ENCODE measurements at regions not wholly inside any gene's neighbourhood (a gene's known extent, or its start where the extent isn't known, plus 50 kb on each side); places are given as distances from the start of the nearest gene placed in this dataset.
"Not testable (repeated sequence)": the region's sequence is repeated elsewhere in the genome, so short reads cannot be mapped to it uniquely, and the experiment has no call there.

GRCh38 chr5:174558190-174558589 is 166.2 kb upstream of the MSX2 start:
- no peak for DNase-seq (ENCODE audit: low spot score)

DNA sequence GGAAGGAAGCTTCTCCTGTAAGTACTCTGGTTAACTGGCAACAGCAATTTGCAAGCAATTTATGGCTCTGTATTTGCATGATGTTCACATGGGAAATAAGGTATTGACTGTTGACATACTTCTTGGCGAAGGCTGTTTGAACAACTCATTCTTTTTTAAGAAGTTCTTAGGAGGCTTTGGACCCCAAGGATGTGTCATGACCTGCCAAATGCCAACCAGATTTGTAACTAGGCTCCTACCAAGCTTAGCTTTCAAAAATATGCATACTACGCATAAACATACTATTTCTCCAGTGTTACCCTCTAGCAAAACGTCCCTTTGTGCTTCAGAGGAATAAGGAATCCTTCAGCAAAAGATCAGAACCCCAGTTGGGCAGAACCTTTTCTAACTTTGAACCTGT is 165.2 kb upstream of the MSX2 start:
- DNase-seq (ENCODE audit: low spot score): no peak

DNA sequence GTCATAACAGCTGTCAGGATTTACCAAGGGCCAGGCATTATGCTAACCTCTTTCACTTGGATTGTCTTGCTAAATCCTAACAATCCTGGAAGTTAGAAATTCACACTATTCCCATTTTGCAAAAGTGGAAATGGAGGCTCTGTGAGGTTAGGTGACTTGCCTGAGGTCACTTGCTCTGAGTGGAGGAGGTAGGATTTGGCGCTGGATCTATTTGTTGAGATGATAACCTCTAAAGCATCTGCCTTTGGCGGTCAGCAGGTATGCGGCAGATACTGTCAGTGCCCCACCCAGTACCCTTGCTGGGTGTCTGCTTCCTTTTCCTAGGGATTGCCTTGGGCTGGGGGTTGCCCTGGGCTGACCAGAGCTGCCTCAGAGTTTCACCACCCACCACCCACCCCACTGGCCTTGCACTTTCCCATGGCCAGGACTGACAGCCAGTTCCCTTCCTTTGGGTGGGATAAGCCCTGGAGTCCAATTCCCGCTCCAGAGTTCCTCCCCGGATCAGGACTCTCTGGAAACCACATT is 164.8 kb upstream of the MSX2 start:
- no peak for DNase-seq (ENCODE audit: low spot score)

- no peak for DNase-seq (ENCODE audit: low spot score)
Measured at GRCh38 chr5:174560861-174561260, 163.5 kb upstream of the MSX2 start.

DNA sequence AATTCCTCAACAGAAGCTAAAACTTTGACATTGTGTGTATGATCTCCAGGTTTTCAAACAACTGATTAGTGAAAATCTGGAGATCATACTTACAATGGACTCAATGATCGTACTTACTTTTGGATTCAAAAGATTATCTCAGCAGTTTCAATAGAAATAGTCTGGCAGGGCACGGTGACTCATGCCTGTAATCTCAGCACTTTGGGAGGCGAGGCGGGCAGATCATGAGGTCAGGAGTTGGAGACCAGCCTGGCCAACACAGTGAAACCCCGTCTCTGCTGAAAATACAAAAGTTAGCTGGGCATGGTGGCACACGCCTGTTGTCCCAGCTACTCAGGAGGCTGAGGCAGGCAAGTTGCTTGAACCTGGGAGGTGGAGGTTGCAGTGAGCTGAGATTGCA is 161.3 kb upstream of the MSX2 start:
- DNase-seq (ENCODE audit: low spot score): not testable (repeated sequence)

DNA sequence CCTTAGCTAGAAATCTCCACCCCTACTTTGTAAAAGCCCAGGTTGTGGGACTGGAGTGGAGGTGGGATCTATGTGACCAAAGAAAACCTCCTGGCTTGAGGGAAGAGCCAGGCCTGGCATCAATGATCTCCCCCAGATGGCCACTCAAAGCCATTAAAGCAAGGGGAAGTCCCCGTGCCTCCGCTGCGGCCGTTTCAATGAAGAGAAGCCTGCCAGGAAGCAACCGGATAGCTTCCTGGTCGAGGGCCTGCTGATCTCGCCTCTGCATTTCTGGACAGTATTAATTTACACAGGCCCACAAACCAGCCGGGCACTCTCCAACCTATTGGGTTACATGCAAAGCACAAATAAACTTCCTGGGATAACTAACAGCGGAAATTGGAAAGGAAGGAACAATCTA is 160.5 kb upstream of the MSX2 start:
- DNase-seq (ENCODE audit: low spot score): no peak

GRCh38 chr5:174567506-174568141 is 156.8 kb upstream of the MSX2 start:
- DNase-seq (ENCODE audit: low spot score): no peak

- no peak for DNase-seq (ENCODE audit: low spot score)
Measured at GRCh38 chr5:174570662-174571061, 153.7 kb upstream of the MSX2 start.

- DNase-seq (ENCODE audit: low spot score): no peak
Measured at GRCh38 chr5:174571662-174572397, 152.6 kb upstream of the MSX2 start.

GRCh38 chr5:174572591-174572990 is 151.8 kb upstream of the MSX2 start:
- DNase-seq (ENCODE audit: low spot score): no peak

- DNase-seq (ENCODE audit: low spot score): no peak
Measured at GRCh38 chr5:174573221-174573994, 151.0 kb upstream of the MSX2 start.

DNA sequence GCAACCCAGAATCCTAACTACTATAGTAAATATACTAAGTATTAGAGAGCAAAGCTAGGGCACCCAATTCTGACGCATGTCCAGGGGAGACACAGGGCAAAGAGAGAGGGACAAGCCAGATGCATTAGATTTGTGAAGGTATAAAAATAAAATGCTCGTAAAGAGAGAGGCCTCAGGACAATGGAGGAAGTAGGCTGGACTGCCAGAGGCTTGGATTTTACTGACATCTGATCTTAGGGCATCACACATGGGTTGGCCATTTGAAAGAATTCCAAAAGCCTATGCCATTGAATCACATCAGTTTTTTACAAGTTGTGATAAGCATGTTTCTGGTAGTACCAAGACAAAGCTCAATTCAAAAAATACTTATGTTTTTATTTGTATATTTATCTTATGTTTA is 149.3 kb upstream of the MSX2 start:
- no peak for DNase-seq (ENCODE audit: low spot score)

- DNase-seq (ENCODE audit: low spot score): no peak
Measured at GRCh38 chr5:174576042-174576441, 148.3 kb upstream of the MSX2 start.

DNA sequence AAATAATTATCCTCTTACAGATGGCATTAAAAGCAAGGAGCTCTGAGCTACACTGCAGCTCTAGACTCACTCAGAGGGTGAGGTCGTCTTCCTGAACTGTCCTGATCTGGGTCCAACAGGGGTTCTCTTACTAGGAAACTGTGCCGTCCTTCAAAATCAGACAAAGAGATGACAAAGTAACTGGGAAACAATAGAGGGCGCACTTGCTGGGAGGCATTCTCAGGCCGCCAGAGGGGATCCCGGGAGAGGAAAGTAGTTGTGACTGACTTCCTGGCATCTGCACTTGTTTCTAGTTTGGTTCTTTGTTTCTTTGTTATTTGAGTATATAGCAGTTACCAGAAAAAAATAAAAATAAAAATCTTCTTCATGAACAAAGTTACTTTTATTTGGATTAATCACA is 142.9 kb upstream of the MSX2 start:
- peak; percentile 77 for DNase-seq (ENCODE audit: low spot score)

GRCh38 chr5:174581894-174582293 is 142.5 kb upstream of the MSX2 start:
- no peak for DNase-seq (ENCODE audit: low spot score)

DNA sequence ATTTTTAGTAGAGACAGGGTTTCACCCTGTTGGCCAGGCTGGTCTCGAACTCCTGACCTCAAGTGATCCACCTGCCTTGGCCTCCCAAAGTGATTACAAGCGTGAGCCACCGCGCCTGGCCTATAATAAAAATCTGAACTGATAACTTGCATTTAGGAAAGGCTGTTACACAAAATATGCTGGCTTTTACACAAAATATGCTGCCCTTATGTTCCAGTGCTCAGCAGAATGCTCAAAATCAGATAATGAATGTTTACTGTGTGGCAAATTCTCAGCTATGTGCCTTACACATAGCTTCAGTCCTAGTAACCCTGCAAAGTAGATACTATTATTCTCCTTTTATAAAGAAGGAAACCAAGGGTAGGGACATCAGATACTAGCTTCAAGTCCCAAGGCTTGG is 141.3 kb upstream of the MSX2 start:
- DNase-seq (ENCODE audit: low spot score): no peak

DNA sequence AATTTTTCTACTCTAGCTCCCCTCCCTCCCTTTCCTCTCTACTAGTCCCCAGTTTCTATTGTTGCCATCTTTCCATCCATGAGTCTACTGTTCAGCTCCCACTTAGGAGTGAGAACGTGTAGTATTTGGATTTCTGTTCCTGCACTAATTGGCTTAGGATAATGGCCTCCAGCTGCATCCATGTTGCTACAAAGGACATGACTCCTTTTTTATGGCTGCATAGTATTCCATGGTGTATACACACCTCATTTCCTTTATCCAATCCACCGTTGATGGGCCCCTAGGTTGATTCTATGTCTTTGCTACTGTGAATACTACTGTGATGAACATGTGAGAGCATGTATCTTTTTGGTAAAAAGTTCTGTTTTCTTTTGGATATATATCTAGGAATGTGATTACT is 138.9 kb upstream of the MSX2 start:
- DNase-seq (ENCODE audit: low spot score): no peak

DNA sequence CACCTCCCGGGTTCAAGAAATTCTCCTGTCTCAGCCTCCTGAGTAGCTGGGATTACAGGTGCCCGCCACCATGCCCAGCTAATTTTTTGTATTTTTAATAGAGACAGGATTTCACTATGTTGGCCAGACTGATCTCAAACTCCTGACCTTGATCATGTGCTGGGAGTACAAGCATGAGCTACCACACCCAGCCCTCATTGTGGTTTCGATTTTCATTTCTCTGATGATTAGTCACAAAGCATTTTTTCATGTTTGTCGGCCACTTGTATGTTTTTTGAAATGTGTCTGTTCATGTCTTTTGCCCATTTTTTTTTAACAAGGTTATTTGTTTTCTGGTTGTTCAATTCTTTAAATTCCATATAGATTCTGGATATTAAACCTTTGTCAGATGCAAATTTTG is 138.2 kb upstream of the MSX2 start:
- DNase-seq (ENCODE audit: low spot score): not testable (repeated sequence)

GRCh38 chr5:174589011-174589410 is 135.4 kb upstream of the MSX2 start:
- no peak for DNase-seq (ENCODE audit: low spot score)

GRCh38 chr5:174589599-174589998 is 134.8 kb upstream of the MSX2 start:
- DNase-seq (ENCODE audit: low spot score): peak; percentile 44

DNA sequence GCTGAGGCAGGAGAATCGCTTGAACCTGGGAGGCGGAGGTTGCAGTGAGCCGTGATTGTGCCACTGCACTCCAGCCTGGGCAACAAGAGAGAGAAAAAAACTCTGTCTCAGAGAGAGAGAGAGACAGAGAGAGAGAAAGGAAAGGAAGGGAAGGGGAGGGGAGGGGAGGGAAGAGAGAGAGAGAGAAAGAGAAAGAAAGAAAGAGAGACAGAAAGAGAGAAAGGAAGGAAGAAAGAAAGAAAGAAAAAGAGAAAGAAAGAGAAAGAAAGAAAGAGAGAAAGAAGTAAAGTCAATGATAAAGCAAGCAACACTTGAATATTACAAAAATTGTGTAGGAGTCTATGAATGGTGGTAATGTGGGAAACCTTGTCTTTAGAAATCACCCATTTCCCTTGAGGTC is 133.6 kb upstream of the MSX2 start:
- DNase-seq (ENCODE audit: low spot score): no peak

- no peak for DNase-seq (ENCODE audit: low spot score)
Measured at GRCh38 chr5:174596429-174596828, 128.0 kb upstream of the MSX2 start.

- DNase-seq (ENCODE audit: low spot score): no peak
Measured at GRCh38 chr5:174599992-174600391, 124.4 kb upstream of the MSX2 start.

Measured in D341Med (cell line).